HG03280 (cell line): ENCODE measurements at regions not wholly inside any gene's neighbourhood (a gene's known extent, or its start where the extent isn't known, plus 50 kb on each side); places are given as distances from the start of the nearest gene placed in this dataset.
"Not testable (repeated sequence)": the region's sequence is repeated elsewhere in the genome, so short reads cannot be mapped to it uniquely, and the experiment has no call there.

Experiments used
- ATAC-seq: cut with Tn5 transposase; IDR thresholded peaks from one replicate; pipeline ENCODE4 v1.9.1; 2021; ENCODE audit warnings: mild to moderate bottlenecking, moderate library complexity; ENCODE audit not compliant: unreplicated experiment

- ATAC-seq = not testable (repeated sequence)
These were observed 407.3 kb upstream of the ADAMTSL1 start for GRCh38 chr9:18066608-18067007.

DNA sequence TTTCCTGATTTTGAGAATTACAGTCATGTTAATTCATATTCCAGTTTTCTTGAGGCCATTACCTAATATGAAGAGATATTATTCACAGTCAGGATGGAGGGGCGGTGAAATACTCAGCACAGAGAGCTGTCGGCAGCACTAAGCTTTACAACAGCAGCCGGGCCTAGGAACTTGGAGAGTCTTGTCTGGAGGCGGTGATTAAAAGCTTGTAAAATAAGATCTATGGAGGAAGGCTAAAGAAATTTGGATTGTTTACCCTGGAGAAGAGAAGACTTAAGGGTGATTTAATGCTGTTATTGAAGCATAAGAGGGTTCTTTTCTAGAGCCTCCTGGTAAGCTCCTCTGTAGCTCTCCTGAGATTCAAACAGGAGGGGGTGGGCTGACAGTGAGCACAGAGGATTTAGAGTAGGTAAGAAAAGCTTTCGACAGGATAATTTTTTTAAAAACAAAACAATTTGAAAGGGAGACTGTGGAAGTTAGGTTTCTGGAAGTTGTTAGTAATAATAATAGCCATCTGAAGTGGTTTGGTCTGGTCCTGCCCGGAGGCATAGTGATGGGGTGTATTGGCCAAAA is 406.3 kb upstream of the ADAMTSL1 start:
- ATAC-seq = no peak

DNA sequence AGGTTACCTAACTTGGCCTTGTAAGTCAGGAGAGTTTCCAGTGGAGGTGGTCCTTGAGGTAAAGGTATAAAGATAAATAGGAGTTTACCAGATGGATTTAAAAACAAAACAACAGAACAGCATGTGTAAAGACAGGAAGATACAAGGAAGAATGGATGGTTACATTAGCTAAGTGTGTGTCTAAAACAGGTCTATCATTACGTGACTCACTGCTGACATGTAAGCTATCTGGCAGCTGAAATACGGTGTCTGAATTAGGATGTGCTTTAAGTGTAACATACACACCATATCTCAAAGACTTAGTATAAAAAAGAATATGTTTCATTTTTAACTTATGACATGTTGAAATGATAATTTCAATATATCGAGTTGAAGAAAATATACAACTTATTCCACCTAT is 405.1 kb upstream of the ADAMTSL1 start:
- no peak for ATAC-seq

- no peak for ATAC-seq
These were observed 402.3 kb upstream of the ADAMTSL1 start for GRCh38 chr9:18071651-18072060.

GRCh38 chr9:18073002-18073401 is 401.0 kb upstream of the ADAMTSL1 start:
- no peak for ATAC-seq

- ATAC-seq = no peak
These were observed 399.9 kb upstream of the ADAMTSL1 start for GRCh38 chr9:18074041-18074440.

DNA sequence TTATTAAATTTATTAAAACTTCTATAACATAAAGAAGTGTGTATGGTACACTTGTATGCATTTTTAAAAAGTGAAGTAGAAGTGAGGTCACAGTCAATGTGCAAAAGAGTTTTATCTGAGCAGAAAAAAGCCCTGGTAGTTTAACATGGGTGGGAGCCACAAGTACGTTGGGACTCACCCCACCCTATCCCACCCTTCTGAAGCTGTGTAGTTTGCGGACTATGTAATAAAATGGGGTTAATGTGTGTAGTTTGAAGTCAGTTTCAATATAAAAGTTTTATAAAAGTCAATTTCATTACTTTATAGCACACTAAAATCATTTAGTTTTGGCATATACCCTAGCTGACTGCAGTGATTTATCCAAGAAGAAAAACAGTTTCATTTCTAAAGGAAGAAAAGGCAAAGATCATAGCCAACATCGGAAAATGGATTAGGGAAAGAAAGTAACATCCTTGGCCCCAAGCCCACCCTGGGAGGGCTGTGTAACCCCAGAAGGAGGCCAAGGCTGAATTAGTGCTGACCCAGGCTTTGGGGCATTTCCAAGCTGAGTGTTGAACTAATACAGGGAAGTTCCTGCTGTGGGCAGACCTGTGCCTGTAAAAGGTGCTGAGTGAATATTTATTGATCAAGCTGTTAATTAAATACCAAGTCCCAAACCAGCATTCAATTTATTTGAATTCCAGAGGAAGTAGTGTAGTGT is 398.6 kb upstream of the ADAMTSL1 start:
- no peak for ATAC-seq

- no peak for ATAC-seq
These were observed 395.8 kb upstream of the ADAMTSL1 start for GRCh38 chr9:18077941-18078678.

GRCh38 chr9:18092138-18092537 is 381.8 kb upstream of the ADAMTSL1 start:
- ATAC-seq = no peak

DNA sequence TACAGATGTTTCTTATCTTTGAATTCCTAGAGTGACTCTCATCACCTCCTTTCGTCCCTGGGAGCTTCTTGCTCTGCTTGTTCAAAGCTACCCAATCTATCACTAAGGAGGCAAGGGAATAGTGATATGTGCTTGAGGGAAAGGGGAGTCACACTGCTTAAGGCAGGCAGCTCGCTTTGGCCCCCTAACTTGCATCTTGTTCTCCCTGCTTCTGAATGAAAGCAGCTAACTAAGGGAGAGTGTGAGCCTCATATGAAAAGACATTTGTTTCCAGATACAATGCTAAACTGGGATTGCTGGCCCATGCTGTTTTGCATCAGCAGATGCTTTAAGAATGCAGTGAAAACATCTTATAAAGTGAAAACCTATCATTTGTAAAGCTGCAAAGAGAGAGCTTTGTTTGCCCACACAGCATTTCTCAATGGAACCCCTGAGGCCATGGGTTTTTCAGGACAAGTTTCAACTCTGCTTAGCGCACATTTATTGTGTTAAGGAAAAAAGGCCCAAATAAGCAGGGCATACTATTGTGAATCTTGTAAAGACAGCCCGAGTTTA is 367.9 kb upstream of the ADAMTSL1 start:
- no peak for ATAC-seq

DNA sequence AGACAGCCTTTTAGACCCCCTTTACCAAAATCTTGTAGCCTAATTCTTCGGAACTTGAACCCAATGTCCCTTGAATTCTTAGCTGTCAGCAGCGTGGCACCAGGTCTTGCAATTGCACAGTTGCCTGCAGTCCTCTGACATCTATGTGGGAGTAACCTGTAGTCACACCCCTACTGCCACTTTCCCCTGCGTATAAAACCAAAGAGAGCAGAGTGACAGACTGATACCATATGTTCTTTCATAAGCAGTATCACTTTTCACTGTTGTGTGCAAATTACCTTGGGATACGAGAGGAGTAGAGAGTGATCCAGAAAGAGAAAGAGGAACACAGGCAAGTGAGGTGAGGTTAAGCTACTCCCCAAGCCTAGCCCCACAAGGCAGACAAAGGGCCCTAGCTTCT is 364.3 kb upstream of the ADAMTSL1 start:
- ATAC-seq = no peak

- no peak for ATAC-seq
These were observed 362.8 kb upstream of the ADAMTSL1 start for GRCh38 chr9:18111146-18111545.

DNA sequence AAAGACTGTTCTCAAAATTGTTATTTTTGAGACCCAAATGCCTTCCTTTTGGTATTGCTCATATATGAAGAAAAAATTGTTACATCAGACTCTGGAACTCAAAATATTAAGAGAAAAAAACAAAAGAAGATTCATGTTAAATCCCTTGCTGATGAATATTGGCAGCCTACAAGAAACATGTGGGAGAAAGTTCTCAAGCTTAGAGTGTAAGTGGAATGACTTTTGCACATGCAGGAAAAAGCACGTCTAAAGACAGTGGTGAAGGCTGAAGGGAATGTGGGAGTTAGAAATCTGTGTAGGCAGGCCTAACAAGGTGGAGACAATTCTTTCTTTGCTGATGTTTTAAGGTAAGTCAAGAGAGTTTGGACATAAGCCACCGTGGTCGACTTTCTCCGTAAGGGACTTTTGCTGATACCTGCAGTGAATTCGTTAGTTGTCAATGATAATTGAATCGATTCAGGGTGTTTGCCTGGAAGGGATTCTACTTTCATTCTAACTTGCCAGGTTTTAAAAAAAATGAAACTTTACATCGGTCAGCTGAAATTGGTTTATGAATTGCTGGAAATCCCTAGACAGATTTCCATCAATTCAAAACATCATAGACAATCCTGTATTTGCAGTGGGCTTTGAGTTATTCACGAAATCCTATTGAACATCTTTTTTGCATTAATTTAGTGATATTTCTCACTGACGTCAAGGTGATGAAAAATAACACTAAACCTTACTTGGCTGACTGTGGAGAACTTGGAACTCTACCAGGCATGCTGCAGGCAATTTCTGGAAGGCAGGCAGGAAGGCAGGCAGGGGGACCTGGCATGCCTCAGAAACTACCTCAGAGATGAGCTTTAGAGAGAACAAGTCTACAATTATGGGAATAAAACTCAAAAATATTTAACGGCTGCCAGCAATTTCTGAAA is 359.1 kb upstream of the ADAMTSL1 start:
- no peak for ATAC-seq

GRCh38 chr9:18118268-18118667 is 355.7 kb upstream of the ADAMTSL1 start:
- no peak for ATAC-seq

GRCh38 chr9:18122171-18122570 is 351.8 kb upstream of the ADAMTSL1 start:
- ATAC-seq = no peak

DNA sequence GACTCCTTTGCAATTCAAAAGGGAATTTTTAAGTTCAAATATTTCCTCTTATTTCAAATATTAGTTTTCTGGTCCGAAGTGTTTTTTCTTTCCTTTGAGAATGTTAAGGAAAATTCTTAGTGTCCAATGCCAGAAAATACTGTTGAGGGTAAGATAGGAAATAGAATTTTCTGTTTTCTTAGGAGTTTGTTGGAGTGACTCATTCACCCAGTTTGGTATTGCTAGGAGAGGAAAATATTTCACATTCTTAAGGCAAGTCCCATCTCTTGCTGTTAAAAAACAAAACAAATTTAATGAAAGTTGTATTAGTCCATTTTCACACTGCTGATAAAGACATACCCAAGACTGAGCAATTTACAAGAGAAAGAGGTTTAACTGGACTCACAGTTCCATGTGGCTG is 349.2 kb upstream of the ADAMTSL1 start:
- ATAC-seq = no peak

- no peak for ATAC-seq
These were observed 347.0 kb upstream of the ADAMTSL1 start for GRCh38 chr9:18126831-18127498.

GRCh38 chr9:18127499-18127875 is 346.5 kb upstream of the ADAMTSL1 start:
- ATAC-seq = no peak

- no peak for ATAC-seq
These were observed 344.1 kb upstream of the ADAMTSL1 start for GRCh38 chr9:18129809-18130334.

GRCh38 chr9:18136354-18136994 is 337.5 kb upstream of the ADAMTSL1 start:
- no peak for ATAC-seq
